ENCODE measurements at regions not wholly inside any gene's neighbourhood (a gene's known extent, or its start where the extent isn't known, plus 50 kb on each side); places are given as distances from the start of the nearest gene placed in this dataset.

DNA sequence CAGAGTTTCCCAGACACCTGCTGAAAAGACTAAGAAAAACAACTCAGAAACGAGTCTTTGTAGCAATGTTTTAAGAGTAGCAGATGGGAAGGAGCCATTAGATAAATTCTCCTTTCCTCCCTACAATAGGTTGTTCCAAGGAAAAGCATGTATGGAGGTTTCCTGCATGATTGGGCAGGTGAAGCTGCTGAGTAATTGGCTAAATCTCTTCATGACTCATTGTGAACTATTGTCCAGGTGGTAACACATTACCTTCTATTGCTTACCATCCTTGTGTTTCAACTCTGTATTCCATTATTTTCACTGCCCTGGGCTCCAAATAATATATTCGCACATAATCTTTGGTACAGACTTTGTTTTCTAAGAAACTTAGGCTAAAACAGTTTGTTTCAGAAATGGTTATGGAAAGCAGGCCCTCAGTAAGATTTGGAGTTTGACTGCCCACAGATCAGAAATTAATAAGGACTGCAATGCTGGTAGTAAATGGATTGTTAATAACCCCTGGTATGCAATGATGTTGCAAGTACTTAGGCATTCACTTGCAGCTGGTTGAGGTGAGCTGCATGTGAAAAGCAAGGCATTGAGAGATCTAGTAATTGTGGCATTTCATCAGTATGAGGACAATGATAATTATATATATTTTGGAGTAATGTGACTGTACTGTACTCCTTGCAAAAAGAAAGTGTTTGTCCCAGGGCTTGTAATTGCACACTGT is 281.4 kb upstream of the VLDLR start:
- TF ChIP-seq YY1 (IDR thresholded peaks at IDR 0.05; ENCODE audit: insufficient read depth, insufficient read length) (no peak), ZNF274 (IDR thresholded peaks at IDR 0.05; ENCODE audit: low read depth, low read length) (no peak), SUZ12 (IDR thresholded peaks at IDR 0.05; ENCODE audit: extremely low read depth, insufficient read depth, insufficient read length) (no peak)

Data from NT2/D1 (cell line).